HG03175 (cell line): ENCODE measurements at regions not wholly inside any gene's neighbourhood (a gene's known extent, or its start where the extent isn't known, plus 50 kb on each side); places are given as distances from the start of the nearest gene placed in this dataset.

Source experiments
- ATAC-seq: cut with Tn5 transposase; IDR thresholded peaks from one replicate; pipeline ENCODE4 v1.9.1; 2021; ENCODE audit warnings: mild to moderate bottlenecking, moderate library complexity; ENCODE audit not compliant: unreplicated experiment

- ATAC-seq, result no peak
These were observed 59.9 kb downstream of the BMP4 start for GRCh38 chr14:53896726-53897125.

GRCh38 chr14:53894456-53894855, 62.2 kb downstream of the BMP4 start:
- ATAC-seq, result peak; percentile 74

GRCh38 chr14:53893374-53893773, 63.3 kb downstream of the BMP4 start:
- no peak for ATAC-seq

- ATAC-seq, result no peak
These were observed 66.0 kb downstream of the BMP4 start for GRCh38 chr14:53890611-53891101.

- ATAC-seq, result no peak
These were observed 67.9 kb downstream of the BMP4 start for GRCh38 chr14:53888535-53889386.

- ATAC-seq, result no peak
These were observed 71.4 kb downstream of the BMP4 start for GRCh38 chr14:53885136-53885640.

GRCh38 chr14:53884601-53885000, 72.0 kb downstream of the BMP4 start:
- ATAC-seq, result no peak

- no peak for ATAC-seq
These were observed 72.9 kb downstream of the BMP4 start for GRCh38 chr14:53883739-53884138.

- no peak for ATAC-seq
These were observed 73.9 kb downstream of the BMP4 start for GRCh38 chr14:53882684-53883083.

- ATAC-seq, result no peak
These were observed 74.7 kb downstream of the BMP4 start for GRCh38 chr14:53881921-53882320.

GRCh38 chr14:53881161-53881871, 75.3 kb downstream of the BMP4 start:
- ATAC-seq, result no peak

GRCh38 chr14:53880761-53881160, 75.9 kb downstream of the BMP4 start:
- no peak for ATAC-seq

GRCh38 chr14:53879747-53880146, 76.9 kb downstream of the BMP4 start:
- ATAC-seq, result no peak

GRCh38 chr14:53879022-53879686, 77.5 kb downstream of the BMP4 start:
- no peak for ATAC-seq

- ATAC-seq, result no peak
These were observed 81.2 kb downstream of the BMP4 start for GRCh38 chr14:53875324-53875897.

- ATAC-seq, result no peak
These were observed 81.9 kb downstream of the BMP4 start for GRCh38 chr14:53874704-53875103.

- ATAC-seq, result no peak
These were observed 83.9 kb downstream of the BMP4 start for GRCh38 chr14:53872681-53873089.

GRCh38 chr14:53871951-53872350, 84.7 kb downstream of the BMP4 start:
- no peak for ATAC-seq

GRCh38 chr14:53871011-53871410, 85.6 kb downstream of the BMP4 start:
- ATAC-seq, result no peak

- ATAC-seq, result no peak
These were observed 90.9 kb downstream of the BMP4 start for GRCh38 chr14:53865711-53866110.

- ATAC-seq, result no peak
These were observed 94.8 kb downstream of the BMP4 start for GRCh38 chr14:53861781-53862180.
